ENCODE measurements at regions not wholly inside any gene's neighbourhood (a gene's known extent, or its start where the extent isn't known, plus 50 kb on each side); places are given as distances from the start of the nearest gene placed in this dataset.

DNA sequence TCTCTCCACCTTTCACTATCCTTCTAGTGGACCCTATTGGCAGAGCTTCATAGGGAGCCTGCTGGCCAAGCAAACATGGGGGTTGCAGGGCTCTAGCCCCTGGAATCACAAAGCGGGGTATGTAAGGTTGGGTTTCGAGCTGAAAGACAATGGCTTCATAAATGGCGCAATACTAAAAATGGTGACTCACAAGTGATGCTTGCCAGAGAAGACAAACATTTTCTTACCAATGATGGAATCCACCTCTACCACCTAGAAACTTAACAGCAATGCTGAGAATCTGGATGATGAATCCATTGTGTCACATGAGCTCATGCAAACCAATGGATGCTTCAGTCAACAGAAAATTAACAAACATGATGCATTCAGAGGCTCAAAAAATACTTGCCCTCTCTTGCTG lies 375.3 kb upstream of the PSMD7 start (continued):
- TF ChIP-seq ASH2L (IDR thresholded peaks at IDR 0.05; ENCODE audit: borderline replicate concordance, low read depth) (no peak), ZNF274 (IDR thresholded peaks at IDR 0.05; ENCODE audit: insufficient read depth, insufficient read length) (no peak), LARP7 (IDR thresholded peaks at IDR 0.05) (no peak), BMI1 (IDR thresholded peaks at IDR 0.05; ENCODE audit: borderline replicate concordance) (no peak), ZNF207 (IDR thresholded peaks at IDR 0.05; ENCODE audit: borderline replicate concordance) (no peak), EED (IDR thresholded peaks at IDR 0.05; ENCODE audit: low read depth) (no peak), IRF4 (IDR thresholded peaks at IDR 0.05; ENCODE audit: low read depth, low read length) (no peak)

DNA sequence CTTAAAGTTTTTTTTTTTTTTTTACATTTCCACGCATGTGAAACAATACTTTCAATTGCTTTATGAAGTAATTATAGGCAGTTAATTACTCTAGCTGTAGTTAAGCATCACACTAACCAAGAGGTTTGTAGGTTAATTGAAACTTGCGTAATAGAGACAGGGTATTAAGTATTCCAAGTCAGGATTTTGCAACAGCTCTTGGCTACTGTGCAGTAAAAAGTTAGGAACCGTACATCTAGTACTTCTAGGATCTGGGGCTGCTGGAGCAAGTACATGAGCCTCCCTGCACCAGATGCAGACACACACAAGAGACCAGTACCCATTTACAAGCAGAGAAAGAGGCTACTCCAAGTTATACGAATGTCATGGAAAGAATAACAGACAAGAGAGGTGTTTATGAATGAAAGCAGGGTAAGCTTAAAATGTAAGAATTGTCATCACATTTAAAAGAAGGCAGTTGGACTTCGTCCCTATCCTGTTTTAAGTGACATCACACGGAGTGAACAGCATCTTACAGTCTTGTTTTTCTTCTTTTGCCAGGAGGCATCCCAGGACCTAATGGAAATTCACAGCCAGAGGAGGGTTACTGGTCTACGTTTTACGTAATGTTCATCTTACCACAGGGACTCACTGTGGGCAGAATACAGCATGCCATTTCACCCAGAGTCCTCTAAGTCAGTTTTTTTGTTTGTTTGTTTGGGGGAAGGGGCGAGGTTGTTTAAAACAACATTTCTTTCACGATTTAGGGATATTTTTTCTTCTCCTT lies 379.6 kb upstream of the PSMD7 start:
- no peaks in the 10 kb centered on the region for H3K79me2 ChIP-seq (ENCODE audit: control insufficient read depth, insufficient read depth, low read length)
- BruUV-seq (replicated peaks) = no TSS peak
- H2AFZ ChIP-seq (ENCODE audit: control insufficient read depth, low read depth, low read length) = no peak overlapping the region
- SMC1A ChIA-PET (ENCODE audit: uncharacterized antibody, unreplicated experiment) = no interaction called here
- H3K4me2 ChIP-seq (ENCODE audit: control insufficient read depth, insufficient read depth) = no peak overlapping the region
- TF ChIP-seq, protein P1, sequence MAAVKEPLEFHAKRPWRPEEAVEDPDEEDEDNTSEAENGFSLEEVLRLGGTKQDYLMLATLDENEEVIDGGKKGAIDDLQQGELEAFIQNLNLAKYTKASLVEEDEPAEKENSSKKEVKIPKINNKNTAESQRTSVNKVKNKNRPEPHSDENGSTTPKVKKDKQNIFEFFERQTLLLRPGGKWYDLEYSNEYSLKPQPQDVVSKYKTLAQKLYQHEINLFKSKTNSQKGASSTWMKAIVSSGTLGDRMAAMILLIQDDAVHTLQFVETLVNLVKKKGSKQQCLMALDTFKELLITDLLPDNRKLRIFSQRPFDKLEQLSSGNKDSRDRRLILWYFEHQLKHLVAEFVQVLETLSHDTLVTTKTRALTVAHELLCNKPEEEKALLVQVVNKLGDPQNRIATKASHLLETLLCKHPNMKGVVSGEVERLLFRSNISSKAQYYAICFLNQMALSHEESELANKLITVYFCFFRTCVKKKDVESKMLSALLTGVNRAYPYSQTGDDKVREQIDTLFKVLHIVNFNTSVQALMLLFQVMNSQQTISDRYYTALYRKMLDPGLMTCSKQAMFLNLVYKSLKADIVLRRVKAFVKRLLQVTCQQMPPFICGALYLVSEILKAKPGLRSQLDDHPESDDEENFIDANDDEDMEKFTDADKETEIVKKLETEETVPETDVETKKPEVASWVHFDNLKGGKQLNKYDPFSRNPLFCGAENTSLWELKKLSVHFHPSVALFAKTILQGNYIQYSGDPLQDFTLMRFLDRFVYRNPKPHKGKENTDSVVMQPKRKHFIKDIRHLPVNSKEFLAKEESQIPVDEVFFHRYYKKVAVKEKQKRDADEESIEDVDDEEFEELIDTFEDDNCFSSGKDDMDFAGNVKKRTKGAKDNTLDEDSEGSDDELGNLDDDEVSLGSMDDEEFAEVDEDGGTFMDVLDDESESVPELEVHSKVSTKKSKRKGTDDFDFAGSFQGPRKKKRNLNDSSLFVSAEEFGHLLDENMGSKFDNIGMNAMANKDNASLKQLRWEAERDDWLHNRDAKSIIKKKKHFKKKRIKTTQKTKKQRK (IDR thresholded peaks at IDR 0.05; ENCODE audit: low read depth, low read length) = no peak
- no peak for TF ChIP-seq SIN3A (IDR thresholded peaks at IDR 0.05; ENCODE audit: low read depth, low read length)
- no peak for TF ChIP-seq RBBP5 (conservative IDR thresholded peaks at IDR 0.05)
- TF ChIP-seq, protein P2, sequence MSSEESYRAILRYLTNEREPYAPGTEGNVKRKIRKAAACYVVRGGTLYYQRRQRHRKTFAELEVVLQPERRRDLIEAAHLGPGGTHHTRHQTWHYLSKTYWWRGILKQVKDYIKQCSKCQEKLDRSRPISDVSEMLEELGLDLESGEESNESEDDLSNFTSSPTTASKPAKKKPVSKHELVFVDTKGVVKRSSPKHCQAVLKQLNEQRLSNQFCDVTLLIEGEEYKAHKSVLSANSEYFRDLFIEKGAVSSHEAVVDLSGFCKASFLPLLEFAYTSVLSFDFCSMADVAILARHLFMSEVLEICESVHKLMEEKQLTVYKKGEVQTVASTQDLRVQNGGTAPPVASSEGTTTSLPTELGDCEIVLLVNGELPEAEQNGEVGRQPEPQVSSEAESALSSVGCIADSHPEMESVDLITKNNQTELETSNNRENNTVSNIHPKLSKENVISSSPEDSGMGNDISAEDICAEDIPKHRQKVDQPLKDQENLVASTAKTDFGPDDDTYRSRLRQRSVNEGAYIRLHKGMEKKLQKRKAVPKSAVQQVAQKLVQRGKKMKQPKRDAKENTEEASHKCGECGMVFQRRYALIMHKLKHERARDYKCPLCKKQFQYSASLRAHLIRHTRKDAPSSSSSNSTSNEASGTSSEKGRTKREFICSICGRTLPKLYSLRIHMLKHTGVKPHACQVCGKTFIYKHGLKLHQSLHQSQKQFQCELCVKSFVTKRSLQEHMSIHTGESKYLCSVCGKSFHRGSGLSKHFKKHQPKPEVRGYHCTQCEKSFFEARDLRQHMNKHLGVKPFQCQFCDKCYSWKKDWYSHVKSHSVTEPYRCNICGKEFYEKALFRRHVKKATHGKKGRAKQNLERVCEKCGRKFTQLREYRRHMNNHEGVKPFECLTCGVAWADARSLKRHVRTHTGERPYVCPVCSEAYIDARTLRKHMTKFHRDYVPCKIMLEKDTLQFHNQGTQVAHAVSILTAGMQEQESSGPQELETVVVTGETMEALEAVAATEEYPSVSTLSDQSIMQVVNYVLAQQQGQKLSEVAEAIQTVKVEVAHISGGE (CRISPR knock-in tag; IDR thresholded peaks at IDR 0.05) = no peak
- TF ChIP-seq CHD2 (IDR thresholded peaks at IDR 0.05; ENCODE audit: borderline replicate concordance, low read depth, low read length) = no peak
- no peak for TF ChIP-seq ETV6 (conservative IDR thresholded peaks at IDR 0.05 in 1 of 2, IDR thresholded peaks at IDR 0.05 in 1 of 2; ENCODE audit: borderline replicate concordance in 1 of 2, low read depth in 1 of 2)
- TF ChIP-seq IKZF1 (conservative IDR thresholded peaks at IDR 0.05) = no peak
- TF ChIP-seq IKZF2 (IDR thresholded peaks at IDR 0.05) = no peak
- no peak for TF ChIP-seq EED (IDR thresholded peaks at IDR 0.05; ENCODE audit: low read depth)
- TF ChIP-seq HDAC2 (IDR thresholded peaks at IDR 0.05) = no peak
- no peak for TF ChIP-seq POLR2A (IDR thresholded peaks at IDR 0.05; ENCODE audit: low read depth, low read length)
- no peak for TF ChIP-seq FOXM1 (IDR thresholded peaks at IDR 0.05; ENCODE audit: low read depth, low read length)
- no peak for TF ChIP-seq TCF3 (IDR thresholded peaks at IDR 0.05; ENCODE audit: borderline replicate concordance, insufficient read depth, low read depth, low read length)
- H4K20me1 ChIP-seq (ENCODE audit: control insufficient read depth, insufficient read depth) = no peaks in the 10 kb centered on the region
- no peak for FAIRE-seq
- H3K27ac ChIP-seq (ENCODE audit: control insufficient read depth, insufficient read depth) = no peak overlapping the region
- intact Hi-C loops (cut with micrococcal nuclease; ENCODE audit: unreplicated experiment) = no loop called here
- no peaks in the 10 kb centered on the region for H3K27me3 ChIP-seq (replicated peaks in 1 of 2; ENCODE audit: control insufficient read depth in 2 of 2, insufficient read depth in 2 of 2, low read length in 1 of 2)
- no peak for ATAC-seq
- in situ Hi-C loops (cut with MboI) = no loop called here
- CTCF ChIA-PET = no interaction called here
- DNase-seq (ENCODE audit: low read depth, low spot score) = no peak
- H3K4me3 ChIP-seq = no peak overlapping the region
- no peaks in the 10 kb centered on the region for H3K4me1 ChIP-seq (ENCODE audit: control insufficient read depth, insufficient read depth, low read length)
- no peaks in the 10 kb centered on the region; the same call in 2 of the 3 replicates for H3K9me3 ChIP-seq (replicated peaks; ENCODE audit: control insufficient read depth, insufficient read depth, low read length)
- POLR2A ChIA-PET = no interaction called here
- WGBS (ENCODE audit: insufficient coverage, insufficient replicate concordance, low lambda C conversion rate, missing lambda C conversion rate) = 15% methylated on average over 10 of the region's 10 CpGs
- H3K9ac ChIP-seq (ENCODE audit: control insufficient read depth, insufficient read depth, low read length) = no peak overlapping the region
- no peaks in the 10 kb centered on the region for H3K36me3 ChIP-seq (ENCODE audit: control insufficient read depth in 2 of 2, insufficient read depth in 2 of 2, low read length in 1 of 2)
- RAD21 ChIA-PET (ENCODE audit: unreplicated experiment) = no interaction called here
